NCI-H2107 (cell line): ENCODE measurements at regions not wholly inside any gene's neighbourhood (a gene's known extent, or its start where the extent isn't known, plus 50 kb on each side); places are given as distances from the start of the nearest gene placed in this dataset.
"Not testable (repeated sequence)": the region's sequence is repeated elsewhere in the genome, so short reads cannot be mapped to it uniquely, and the experiment has no call there.

Source experiments
- DNase-seq: peaks from one replicate; lab custom pipeline; 2025; lab: John Stamatoyannopoulos, UW

GRCh38 chr3:35394905-35395304, 244.4 kb upstream of the ARPP21 start:
- DNase-seq = no peak

GRCh38 chr3:35401671-35402070, 237.7 kb upstream of the ARPP21 start:
- DNase-seq = no peak

GRCh38 chr3:35404571-35404970, 234.8 kb upstream of the ARPP21 start:
- no peak for DNase-seq

GRCh38 chr3:35408882-35409281, 230.4 kb upstream of the ARPP21 start:
- DNase-seq = no peak

- DNase-seq = no peak
Measured at GRCh38 chr3:35409991-35410390, 229.3 kb upstream of the ARPP21 start.

GRCh38 chr3:35413483-35413882, 225.8 kb upstream of the ARPP21 start:
- no peak for DNase-seq

- no peak for DNase-seq
Measured at GRCh38 chr3:35417080-35417479, 222.2 kb upstream of the ARPP21 start.

- no peak for DNase-seq
Measured at GRCh38 chr3:35422101-35422500, 217.2 kb upstream of the ARPP21 start.

GRCh38 chr3:35422836-35423601, 216.3 kb upstream of the ARPP21 start:
- DNase-seq = no peak

GRCh38 chr3:35426366-35426958, 212.9 kb upstream of the ARPP21 start:
- no peak for DNase-seq

GRCh38 chr3:35437381-35437780, 201.9 kb upstream of the ARPP21 start:
- no peak for DNase-seq

- DNase-seq = no peak
Measured at GRCh38 chr3:35438101-35438500, 201.2 kb upstream of the ARPP21 start.

- DNase-seq = no peak
Measured at GRCh38 chr3:35439663-35440062, 199.7 kb upstream of the ARPP21 start.

GRCh38 chr3:35440826-35441225, 198.5 kb upstream of the ARPP21 start:
- DNase-seq = no peak

GRCh38 chr3:35446896-35447295, 192.4 kb upstream of the ARPP21 start:
- DNase-seq = no peak

GRCh38 chr3:35448121-35448520, 191.2 kb upstream of the ARPP21 start:
- DNase-seq = no peak

- no peak for DNase-seq
Measured at GRCh38 chr3:35448681-35449080, 190.6 kb upstream of the ARPP21 start.

GRCh38 chr3:35454819-35455218, 184.5 kb upstream of the ARPP21 start:
- not testable (repeated sequence) for DNase-seq

- DNase-seq = no peak
Measured at GRCh38 chr3:35473956-35474355, 165.4 kb upstream of the ARPP21 start.

- DNase-seq = not testable (repeated sequence)
Measured at GRCh38 chr3:35482566-35482965, 156.8 kb upstream of the ARPP21 start.

GRCh38 chr3:35483131-35483530, 156.2 kb upstream of the ARPP21 start:
- DNase-seq = no peak

- DNase-seq = no peak
Measured at GRCh38 chr3:35484929-35485530, 154.3 kb upstream of the ARPP21 start.

- DNase-seq = no peak
Measured at GRCh38 chr3:35486295-35486694, 153.0 kb upstream of the ARPP21 start.
